Keratinocyte (primary cell): ENCODE measurements at regions not wholly inside any gene's neighbourhood (a gene's known extent, or its start where the extent isn't known, plus 50 kb on each side); places are given as distances from the start of the nearest gene placed in this dataset.

Experiments
- EZH2 ChIP-seq: IDR thresholded peaks from one replicate; pipeline ENCODE4 v1.6.1; 2012; ENCODE audit warnings: inconsistent platforms, mild to moderate bottlenecking, low read length, moderate library complexity
- TF ChIP-seq, protein P1 (sequence below), 3 experiments: IDR thresholded peaks in 1 of 3; conservative IDR thresholded peaks in 1 of 3; optimal IDR thresholded peaks in 1 of 3; 2 replicates in 2 of 3; 3 replicates in 1 of 3; pipeline versions ENCODE3 to v1.5.1; 2011; ENCODE audit warnings: low read length in 3 of 3, mild to moderate bottlenecking in 3 of 3, moderate library complexity in 2 of 3, control low read depth in 1 of 3, inconsistent platforms in 1 of 3; ENCODE audit not compliant: insufficient read depth in 2 of 3; ENCODE audit errors: extremely low read depth in 1 of 3

DNA sequence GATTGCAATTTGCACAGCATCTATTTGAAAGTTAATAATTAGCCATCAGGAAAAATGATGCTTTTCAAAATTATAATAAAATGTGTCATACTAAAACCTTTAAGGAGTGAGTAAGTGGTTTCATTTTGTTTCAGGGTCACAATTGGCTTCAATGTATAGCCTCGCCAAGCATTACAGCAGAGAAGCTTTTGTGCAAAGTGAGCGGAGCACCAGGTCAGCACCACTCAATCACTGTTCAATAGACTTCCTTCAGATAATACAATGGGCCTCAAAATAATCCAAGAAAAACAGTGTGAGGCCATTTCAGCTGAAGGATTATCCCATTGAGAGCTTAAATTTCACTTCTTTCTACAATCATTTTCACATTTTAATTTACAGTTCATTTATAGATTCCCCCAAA, 409.2 kb upstream of the SLIT2 start:
- TF ChIP-seq EZH2 = no peak
- TF ChIP-seq, protein P1, sequence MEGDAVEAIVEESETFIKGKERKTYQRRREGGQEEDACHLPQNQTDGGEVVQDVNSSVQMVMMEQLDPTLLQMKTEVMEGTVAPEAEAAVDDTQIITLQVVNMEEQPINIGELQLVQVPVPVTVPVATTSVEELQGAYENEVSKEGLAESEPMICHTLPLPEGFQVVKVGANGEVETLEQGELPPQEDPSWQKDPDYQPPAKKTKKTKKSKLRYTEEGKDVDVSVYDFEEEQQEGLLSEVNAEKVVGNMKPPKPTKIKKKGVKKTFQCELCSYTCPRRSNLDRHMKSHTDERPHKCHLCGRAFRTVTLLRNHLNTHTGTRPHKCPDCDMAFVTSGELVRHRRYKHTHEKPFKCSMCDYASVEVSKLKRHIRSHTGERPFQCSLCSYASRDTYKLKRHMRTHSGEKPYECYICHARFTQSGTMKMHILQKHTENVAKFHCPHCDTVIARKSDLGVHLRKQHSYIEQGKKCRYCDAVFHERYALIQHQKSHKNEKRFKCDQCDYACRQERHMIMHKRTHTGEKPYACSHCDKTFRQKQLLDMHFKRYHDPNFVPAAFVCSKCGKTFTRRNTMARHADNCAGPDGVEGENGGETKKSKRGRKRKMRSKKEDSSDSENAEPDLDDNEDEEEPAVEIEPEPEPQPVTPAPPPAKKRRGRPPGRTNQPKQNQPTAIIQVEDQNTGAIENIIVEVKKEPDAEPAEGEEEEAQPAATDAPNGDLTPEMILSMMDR (optimal IDR thresholded peaks at IDR 0.05 in 1 of 3, IDR thresholded peaks at IDR 0.05 in 1 of 3, conservative IDR thresholded peaks at IDR 0.05 in 1 of 3; ENCODE audit: extremely low read depth in 1 of 3, insufficient read depth in 2 of 3, low read length in 3 of 3) = no peak
